NCI-H345 (cell line): ENCODE measurements at regions not wholly inside any gene's neighbourhood (a gene's known extent, or its start where the extent isn't known, plus 50 kb on each side); places are given as distances from the start of the nearest gene placed in this dataset.
"Not testable (repeated sequence)": the region's sequence is repeated elsewhere in the genome, so short reads cannot be mapped to it uniquely, and the experiment has no call there.

Experiments used
- DNase-seq: peaks from one replicate; lab custom pipeline; 2025; lab: John Stamatoyannopoulos, UW

- no peak for DNase-seq
Observed at GRCh38 chr5:8805653-8806052, 740.2 kb downstream of the SEMA5A start.

DNA sequence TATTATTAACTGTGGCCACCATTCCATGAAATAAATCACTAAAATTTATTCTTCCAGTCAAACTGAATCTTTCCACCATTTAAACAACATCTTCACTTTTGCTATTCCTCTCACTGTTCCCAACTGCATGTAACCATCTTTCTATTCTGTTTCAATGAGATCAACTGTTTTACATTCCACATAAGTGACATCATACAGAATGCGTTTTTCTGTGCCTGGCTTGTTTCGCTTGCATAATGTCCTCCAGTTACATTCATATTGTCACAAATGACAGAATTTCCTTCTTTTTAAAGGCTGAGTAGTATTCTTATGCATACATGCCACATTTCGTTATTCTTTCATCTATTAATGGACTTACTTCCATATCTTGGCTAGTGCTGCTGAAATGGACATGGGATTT is 738.2 kb downstream of the SEMA5A start:
- DNase-seq, result no peak

GRCh38 chr5:8811581-8811980 is 734.3 kb downstream of the SEMA5A start:
- DNase-seq, result no peak

DNA sequence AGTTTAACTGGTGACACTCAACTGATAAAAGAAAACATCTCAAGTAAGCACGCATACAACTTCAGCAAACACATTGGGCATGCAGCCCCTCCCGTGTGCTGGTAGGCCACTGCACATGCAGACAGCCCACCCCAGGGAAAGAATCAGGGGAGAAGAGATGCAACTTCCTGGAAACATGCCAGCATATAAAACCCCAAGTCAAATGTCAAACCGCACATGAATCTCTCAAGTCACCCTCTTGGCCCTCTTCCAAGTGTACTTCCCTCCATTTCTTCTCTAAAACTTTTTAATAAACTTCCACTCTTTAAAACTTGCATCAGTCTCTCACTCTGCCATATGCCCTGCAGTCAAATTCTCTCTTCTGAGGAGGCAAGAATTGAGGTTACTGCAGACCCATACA is 732.7 kb downstream of the SEMA5A start:
- DNase-seq, result no peak

DNA sequence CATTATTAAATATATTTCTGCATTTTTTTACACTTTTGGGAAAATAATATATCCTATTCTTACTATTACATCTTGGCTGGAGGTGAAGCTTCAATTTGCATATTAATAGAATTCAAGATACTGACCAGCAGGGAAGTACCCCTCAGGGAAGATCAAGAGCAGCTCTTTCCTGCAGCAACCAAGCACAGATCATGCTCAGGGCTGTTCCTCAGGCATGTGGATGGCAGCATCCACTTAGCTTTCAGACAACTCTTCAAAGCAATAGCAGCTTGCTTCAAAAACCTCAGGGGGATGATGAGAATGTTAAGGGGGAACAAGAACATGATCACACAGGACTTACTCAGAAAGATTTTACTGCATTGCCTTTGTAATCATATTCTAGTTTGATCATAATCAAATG is 731.8 kb downstream of the SEMA5A start:
- DNase-seq, result no peak

GRCh38 chr5:8824371-8824770 is 721.5 kb downstream of the SEMA5A start:
- DNase-seq, result no peak

- no peak for DNase-seq
Observed at GRCh38 chr5:8825139-8825757, 720.6 kb downstream of the SEMA5A start.

DNA sequence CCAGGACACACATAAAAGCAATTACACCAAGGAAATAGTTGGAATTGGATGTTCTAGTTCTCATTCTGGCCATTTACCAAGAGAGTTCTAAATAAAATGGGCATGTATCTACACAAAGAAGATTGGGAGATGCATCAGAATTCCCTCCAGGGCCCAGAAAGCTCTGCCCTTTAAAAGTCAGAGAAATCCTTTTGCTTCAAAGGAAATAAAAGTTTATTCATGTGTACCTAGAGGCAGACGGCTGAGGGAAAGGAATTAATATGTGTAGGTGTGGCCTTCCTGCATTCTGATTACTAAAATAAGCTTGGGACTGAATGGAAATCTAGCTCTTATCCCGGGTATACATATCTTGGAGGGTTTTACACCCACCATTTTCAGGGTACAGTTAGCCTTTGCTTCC is 719.4 kb downstream of the SEMA5A start:
- DNase-seq, result no peak

GRCh38 chr5:8827696-8828095 is 718.2 kb downstream of the SEMA5A start:
- DNase-seq, result no peak

DNA sequence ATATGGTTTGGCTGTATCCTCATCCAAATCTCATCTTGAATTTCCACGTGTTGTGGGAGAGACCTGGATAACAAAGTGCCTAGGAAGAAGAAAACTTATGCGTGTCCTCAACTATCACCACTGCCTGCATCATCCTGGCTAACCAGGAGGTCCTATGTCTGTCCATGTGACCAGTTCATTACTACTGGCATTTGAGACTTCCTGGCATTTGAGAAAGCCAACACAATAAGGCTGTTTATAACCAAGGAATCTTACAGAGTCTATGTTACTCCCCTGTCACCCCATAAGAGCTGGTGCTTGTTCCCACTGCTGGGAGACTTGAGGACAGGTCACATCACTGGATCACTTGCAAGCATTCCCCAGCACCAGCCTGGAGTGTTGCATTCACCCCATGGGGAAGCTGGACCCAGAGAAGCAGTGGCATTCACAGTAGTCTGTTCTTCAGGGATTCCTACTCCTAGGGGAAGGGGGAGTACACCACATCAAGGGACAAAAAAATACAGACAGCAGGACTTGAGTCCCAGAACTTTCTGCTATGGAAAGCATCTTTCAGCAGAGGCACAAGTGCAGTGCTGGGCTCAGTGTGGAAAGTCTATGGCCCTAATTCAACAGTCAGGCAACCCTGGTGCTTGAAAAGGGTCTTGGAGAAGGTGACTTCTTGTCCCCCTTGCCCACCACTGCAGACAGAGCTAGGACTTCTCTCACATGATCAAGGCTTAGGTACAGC is 717.1 kb downstream of the SEMA5A start:
- DNase-seq, result no peak

DNA sequence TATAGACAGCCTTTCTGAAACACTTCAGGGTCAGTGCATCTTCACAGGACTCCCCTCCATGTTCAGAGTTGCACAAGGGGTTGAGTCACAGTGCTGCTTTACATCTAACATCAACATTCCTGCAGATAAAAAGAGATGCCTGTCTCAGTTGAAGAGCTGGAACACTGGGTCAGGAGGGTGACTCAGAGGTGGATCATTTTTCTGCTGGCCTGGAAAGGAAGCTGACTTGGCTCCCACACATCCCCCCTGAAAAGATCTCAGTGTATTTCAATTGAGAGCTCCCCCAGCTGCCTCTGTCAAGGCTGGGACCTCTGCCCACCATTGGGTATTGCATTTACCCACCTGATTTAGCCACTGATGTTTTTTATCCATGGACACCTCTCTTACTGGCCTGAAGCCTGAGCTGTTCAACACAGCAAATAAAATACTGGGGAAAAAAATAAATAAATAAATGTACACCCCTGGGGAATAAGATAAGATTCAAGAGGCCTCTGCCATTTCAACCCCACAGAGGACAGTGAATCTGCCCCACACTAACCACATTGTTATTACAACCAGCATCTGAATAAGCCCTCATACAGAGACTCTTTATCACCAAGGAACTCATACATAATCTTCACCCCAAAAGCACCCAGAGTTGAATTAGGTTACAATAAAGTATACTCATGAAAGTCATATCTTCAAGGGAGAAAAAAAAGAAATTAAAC is 716.4 kb downstream of the SEMA5A start:
- DNase-seq, result no peak

GRCh38 chr5:8831251-8831650 is 714.6 kb downstream of the SEMA5A start:
- no peak for DNase-seq

DNA sequence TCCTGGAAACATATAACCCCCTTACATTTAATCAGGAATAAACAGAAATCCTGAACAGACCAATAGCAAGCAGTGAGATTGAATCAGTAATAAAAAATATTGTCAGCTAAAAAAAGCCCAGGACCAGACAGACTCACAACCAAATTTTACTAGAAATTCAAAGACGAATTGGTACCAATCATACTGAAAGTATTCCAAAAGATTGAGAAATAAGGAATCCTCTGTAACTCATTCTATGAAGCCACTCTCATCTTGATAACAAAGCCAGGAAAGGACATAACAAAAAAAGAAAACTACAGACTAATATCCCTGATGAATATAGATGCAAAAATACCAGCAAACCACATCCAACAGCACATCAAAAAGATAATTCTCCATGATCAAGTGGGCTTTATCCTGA is 714.0 kb downstream of the SEMA5A start:
- DNase-seq, result no peak

DNA sequence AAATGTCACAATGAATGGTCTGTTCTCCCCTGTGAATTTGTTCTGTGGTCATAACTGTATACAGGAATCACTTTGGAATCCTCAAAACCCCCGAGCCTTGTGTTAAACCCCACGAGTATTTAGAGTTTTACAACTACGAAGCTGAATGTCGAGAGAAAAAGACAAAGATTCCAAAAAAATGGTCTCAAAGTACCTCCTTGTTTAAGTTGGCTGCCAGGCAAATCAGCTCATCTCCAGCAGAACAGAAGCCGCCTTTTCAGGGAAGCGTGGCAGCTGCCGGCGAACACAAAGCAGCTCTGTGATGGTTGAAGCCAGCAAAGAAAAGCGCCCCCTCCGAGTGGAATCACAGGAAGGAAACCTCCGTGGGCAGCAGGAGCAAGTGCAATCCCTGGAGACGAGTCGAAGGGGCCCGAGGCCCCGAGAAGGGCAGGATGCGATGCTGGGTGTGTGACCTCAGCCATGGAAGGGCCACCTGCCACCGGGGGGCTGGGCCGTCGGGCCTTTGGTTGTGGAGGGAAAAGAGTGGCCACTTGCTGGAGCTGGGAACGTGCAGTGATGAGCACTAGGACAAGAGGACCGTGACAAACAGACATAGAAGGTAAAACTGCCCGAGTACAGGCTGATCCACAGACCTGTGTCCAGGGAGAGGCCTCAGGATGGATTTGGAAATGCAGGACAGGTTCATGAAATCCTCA is 706.4 kb downstream of the SEMA5A start:
- DNase-seq, result no peak

DNA sequence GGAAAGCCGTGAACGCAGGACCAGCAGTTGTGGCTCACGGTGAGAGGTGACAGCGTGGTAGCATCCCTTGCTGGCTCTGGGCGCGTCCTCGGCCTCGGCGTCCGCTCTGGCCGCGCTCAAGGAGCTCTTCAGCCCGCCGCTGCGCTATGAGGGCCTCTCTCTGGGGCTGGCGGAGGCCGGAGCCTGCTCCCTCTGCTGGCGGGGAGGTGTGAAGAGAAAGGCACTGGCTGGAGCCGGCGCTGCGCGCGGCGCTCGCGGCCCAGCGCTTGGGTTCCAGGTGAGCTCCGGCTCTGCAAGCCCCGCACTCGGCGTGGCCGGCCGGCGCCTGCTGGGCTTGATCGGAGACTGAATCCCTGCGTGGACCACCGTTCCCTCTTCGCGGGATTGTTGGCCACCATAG is 705.6 kb downstream of the SEMA5A start:
- DNase-seq, result no peak

DNA sequence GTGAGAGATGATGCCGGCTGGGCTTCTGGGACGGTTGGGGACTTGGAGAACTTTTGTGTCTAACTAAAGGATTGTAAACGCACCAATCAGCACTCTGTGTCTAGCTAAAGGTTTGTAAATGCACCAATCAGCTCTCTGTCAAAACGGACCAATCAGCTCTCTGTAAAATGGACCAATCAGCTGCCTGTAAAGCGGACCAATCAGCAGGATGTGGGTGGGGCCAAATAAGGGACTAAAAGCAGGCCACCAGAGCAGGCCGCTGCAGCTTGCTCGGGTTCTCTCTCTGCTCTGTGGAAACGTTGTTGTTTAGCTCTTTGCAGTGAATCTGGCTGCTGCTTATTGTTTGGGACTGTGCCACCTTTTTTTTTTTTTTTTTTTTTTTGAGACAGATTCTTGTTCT is 705.1 kb downstream of the SEMA5A start:
- DNase-seq, result not testable (repeated sequence)

DNA sequence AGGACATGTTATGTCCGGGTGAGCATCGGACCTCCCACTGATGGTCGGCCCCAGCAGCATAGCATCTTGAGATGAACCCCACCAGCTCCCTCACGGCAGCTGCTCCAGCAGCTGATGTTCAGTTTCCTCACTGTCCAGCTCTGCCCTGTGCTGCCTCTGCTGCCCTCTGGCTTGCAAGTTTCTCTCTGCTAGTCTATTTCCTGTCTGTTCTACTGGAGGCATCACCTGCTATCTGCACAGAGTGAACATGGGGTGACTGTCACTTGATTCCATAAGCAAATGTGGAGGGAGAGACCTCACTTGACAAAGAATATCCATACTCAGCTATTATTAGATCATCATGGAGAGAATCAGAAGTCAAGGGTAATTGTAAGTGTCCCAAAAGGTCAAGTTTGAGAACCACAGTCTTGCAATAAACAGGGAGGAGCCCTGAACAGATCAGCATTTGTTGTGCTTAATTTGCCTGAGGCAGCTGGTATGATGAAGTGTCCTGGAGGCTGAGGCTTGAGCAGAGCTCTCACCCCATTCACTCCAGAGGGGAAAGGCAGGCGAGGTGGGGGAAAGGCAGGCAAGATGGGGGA is 702.8 kb downstream of the SEMA5A start:
- peak; percentile 67 for DNase-seq

GRCh38 chr5:8843771-8844170 is 702.1 kb downstream of the SEMA5A start:
- DNase-seq, result peak; percentile 91

DNA sequence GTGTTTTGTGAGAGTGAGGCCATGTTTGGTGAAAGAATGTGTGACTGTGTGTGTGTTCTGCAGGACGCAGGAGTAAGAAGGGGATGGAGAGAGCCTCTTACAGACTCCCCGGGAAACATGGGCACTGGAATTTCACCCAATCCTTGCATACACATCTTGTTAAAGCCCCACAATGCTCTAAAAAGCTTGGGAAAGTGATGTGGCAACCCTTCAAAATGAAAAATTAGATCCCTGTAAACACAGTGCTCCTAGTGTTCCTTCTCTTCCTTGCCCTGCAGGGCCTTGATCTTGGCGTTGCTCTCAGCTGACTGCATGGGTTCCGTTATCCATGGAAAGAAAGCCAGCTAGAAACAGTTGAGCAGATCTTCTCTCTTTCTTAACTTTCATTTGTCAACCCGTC is 701.7 kb downstream of the SEMA5A start:
- no peak for DNase-seq

- no peak for DNase-seq
Observed at GRCh38 chr5:8844847-8845246, 701.0 kb downstream of the SEMA5A start.

GRCh38 chr5:8845296-8845695 is 700.6 kb downstream of the SEMA5A start:
- DNase-seq, result no peak

- peak; percentile 75 for DNase-seq
Observed at GRCh38 chr5:8848366-8848765, 697.5 kb downstream of the SEMA5A start.
